Iris pigment epithelial cell (primary cell): ENCODE measurements at regions not wholly inside any gene's neighbourhood (a gene's known extent, or its start where the extent isn't known, plus 50 kb on each side); places are given as distances from the start of the nearest gene placed in this dataset.
A peak's percentile ranks its signal among the peaks of the same experiment; 100 is the strongest.

Source experiments
- DNase-seq: peaks from one replicate; pipeline ENCODE4 v3.0.0-alpha.2; 2011; ENCODE audit warnings: low read depth

- DNase-seq = no peak
Observed at GRCh38 chr1:223000632-223001031, 142.4 kb downstream of the TLR5 start.

- peak; percentile 24 for DNase-seq
Observed at GRCh38 chr1:223001653-223002634, 141.1 kb downstream of the TLR5 start.

GRCh38 chr1:223003549-223003948, 139.5 kb downstream of the TLR5 start:
- no peak for DNase-seq

- DNase-seq = no peak
Observed at GRCh38 chr1:223006371-223006770, 136.7 kb downstream of the TLR5 start.

GRCh38 chr1:223006917-223007648, 136.0 kb downstream of the TLR5 start:
- peak; percentile 36 for DNase-seq

- DNase-seq = no peak
Observed at GRCh38 chr1:223007935-223008334, 135.1 kb downstream of the TLR5 start.

- DNase-seq = no peak
Observed at GRCh38 chr1:223008808-223009207, 134.2 kb downstream of the TLR5 start.

GRCh38 chr1:223009406-223009805, 133.6 kb downstream of the TLR5 start:
- no peak for DNase-seq

GRCh38 chr1:223010582-223011504, 132.2 kb downstream of the TLR5 start:
- DNase-seq = peak; percentile 48

GRCh38 chr1:223011505-223011856, 131.6 kb downstream of the TLR5 start:
- DNase-seq = no peak

- no peak for DNase-seq
Observed at GRCh38 chr1:223012176-223012788, 130.8 kb downstream of the TLR5 start.

GRCh38 chr1:223012938-223013337, 130.1 kb downstream of the TLR5 start:
- no peak for DNase-seq

GRCh38 chr1:223014142-223014873, 128.7 kb downstream of the TLR5 start:
- DNase-seq = no peak

- no peak for DNase-seq
Observed at GRCh38 chr1:223016381-223016780, 126.7 kb downstream of the TLR5 start.

- DNase-seq = no peak
Observed at GRCh38 chr1:223016890-223017289, 126.2 kb downstream of the TLR5 start.

- DNase-seq = no peak
Observed at GRCh38 chr1:223017291-223017690, 125.8 kb downstream of the TLR5 start.

- no peak for DNase-seq
Observed at GRCh38 chr1:223018534-223018933, 124.5 kb downstream of the TLR5 start.

- DNase-seq = no peak
Observed at GRCh38 chr1:223019256-223019655, 123.8 kb downstream of the TLR5 start.

GRCh38 chr1:223020770-223021169, 122.3 kb downstream of the TLR5 start:
- no peak for DNase-seq

GRCh38 chr1:223022641-223023473, 120.2 kb downstream of the TLR5 start:
- DNase-seq = no peak
